HepG2 (cell line): ENCODE measurements at regions not wholly inside any gene's neighbourhood (a gene's known extent, or its start where the extent isn't known, plus 50 kb on each side); places are given as distances from the start of the nearest gene placed in this dataset.

Experiments used
- ATAC-seq: fragments of 200-7000 bp; cut with Tn5 transposase; 3 replicates; pipeline ENCODE4 v1.9.1; 2020; ENCODE audit warnings: mild to moderate bottlenecking, moderate library complexity
- BruUV-seq: library from RNA; stranded (reverse); fragments of 400-500 nt; replicated peaks from 2 replicates; lab custom pipeline; 2021; lab: Mats Ljungman, UMichigan
- CTCF ChIA-PET: fragments of 300-600 bp; formaldehyde crosslinking; extraction: SDS; loops from one replicate; lab custom pipeline; 2021; ENCODE audit warnings: low total read pairs, inconsistent platforms, low intra/inter-chr PET ratio; lab: Yijun Ruan, JAX
- POLR2A ChIA-PET: fragments of 350-600 bp; sonication (Branson Sonifier 250); formaldehyde crosslinking; loops from one replicate; lab custom pipeline; 2020; ENCODE audit warnings: antibody characterized with exemption, inconsistent platforms; lab: Yijun Ruan, JAX
- DNase-seq: peaks from one replicate; pipeline ENCODE4 v3.0.0-alpha.2; 2015; ENCODE audit warnings: low spot score
- FAIRE-seq: peaks from 3 replicates; lab custom pipeline; 2011; peaks lifted over from hg19 to GRCh38; lab: Jason Lieb, UNC
- H2AFZ ChIP-seq: one replicate; pipeline ENCODE4 v1.6.1; 2011; ENCODE audit warnings: low read length, inconsistent platforms
- H3K27ac ChIP-seq: fragments of 300-600 bp; 3 replicates; pipeline ENCODE4 v1.8.0; 2011; ENCODE audit warnings: mixed run types, mild to moderate bottlenecking, mixed read lengths, low read length, inconsistent platforms; ENCODE audit not compliant: insufficient read depth; ENCODE audit errors: extremely low read length
- H3K27me3 ChIP-seq, 2 experiments: fragments of 200-600 bp in 1 of 2; 2 replicates in 1 of 2; 3 replicates in 1 of 2; pipeline versions ENCODE4 v1.6.0 to v1.8.0; 2011; ENCODE audit warnings: low read length in 2 of 2, mild to moderate bottlenecking in 2 of 2, moderate library complexity in 2 of 2, inconsistent platforms in 1 of 2; ENCODE audit not compliant: insufficient read depth in 2 of 2, control insufficient read depth in 1 of 2
- H3K36me3 ChIP-seq, 2 experiments: fragments of 200-600 bp in 1 of 2; replicated peaks in 1 of 2; 2 replicates in 1 of 2; 3 replicates in 1 of 2; pipeline versions ENCODE4 v1.5.1 to v1.8.0; 2011; ENCODE audit warnings: low read length in 2 of 2, inconsistent platforms in 1 of 2; ENCODE audit not compliant: insufficient read depth in 2 of 2, control insufficient read depth in 1 of 2
- H3K4me1 ChIP-seq: 2 replicates; pipeline ENCODE4 v1.5.1; 2012; ENCODE audit warnings: low read length, inconsistent platforms; ENCODE audit not compliant: insufficient read depth
- H3K4me2 ChIP-seq: 2 replicates; pipeline ENCODE4 v1.6.0; 2011; ENCODE audit warnings: low read depth, low read length, inconsistent platforms
- H3K4me3 ChIP-seq, 3 experiments: fragments of 200-600 bp in 1 of 3; sonication (generic), shearing (Covaris generic) in 1 of 3; replicated peaks in 1 of 3; 2 replicates each; pipeline ENCODE4 v1.5.1; 2011 to 2016; ENCODE audit warnings: low read length in 3 of 3, inconsistent platforms in 2 of 3, low read depth in 2 of 3, mild to moderate bottlenecking in 2 of 3, control low read depth in 1 of 3, mixed read lengths in 1 of 3; ENCODE audit not compliant: insufficient read depth in 1 of 3
- H3K79me2 ChIP-seq: one replicate; pipeline ENCODE4 v1.6.1; 2011; ENCODE audit warnings: low read length, inconsistent platforms; ENCODE audit not compliant: insufficient read depth
- H3K9ac ChIP-seq: 2 replicates; pipeline ENCODE4 v1.6.0; 2011; ENCODE audit warnings: mild to moderate bottlenecking, low read depth, low read length, inconsistent platforms; ENCODE audit not compliant: insufficient read depth
- H3K9me3 ChIP-seq: 2 replicates; pipeline ENCODE4 v1.5.1; 2012; ENCODE audit warnings: mild to moderate bottlenecking, low read length
- H4K20me1 ChIP-seq: 2 replicates; pipeline ENCODE4 v1.6.0; 2011; ENCODE audit warnings: inconsistent platforms, mild to moderate bottlenecking, low read length, moderate library complexity; ENCODE audit not compliant: insufficient read depth
- FOSL2 ChIP-seq: sonication (generic); formaldehyde crosslinking; IDR thresholded peaks from 2 replicates; pipeline ENCODE4 v1.4.0; 2020; ENCODE audit warnings: missing genetic modification reagents
- RAD51 ChIP-seq: fragments of 450-650 bp; IDR thresholded peaks from 2 replicates; pipeline ENCODE4 v1.6.1; 2016; ENCODE audit warnings: borderline replicate concordance
- SIN3B ChIP-seq: fragments of 150-350 bp; IDR thresholded peaks from 2 replicates; pipeline ENCODE4 v1.6.1; 2014; ENCODE audit warnings: low read length
- SRY ChIP-seq: sonication (generic); formaldehyde crosslinking; IDR thresholded peaks from 2 replicates; pipeline ENCODE4 v1.8.0; 2022; ENCODE audit warnings: mild to moderate bottlenecking, missing genetic modification reagents
- TEAD3 ChIP-seq: optimal IDR thresholded peaks from 2 replicates; pipeline ENCODE3; 2016; ENCODE audit warnings: borderline replicate concordance
- ZNF205 ChIP-seq: IDR thresholded peaks from 2 replicates; pipeline ENCODE4 v1.6.1; 2018; ENCODE audit warnings: missing biosample characterization, missing genetic modification reagents
- ZNF546 ChIP-seq: sonication (generic); formaldehyde crosslinking; conservative IDR thresholded peaks from 2 replicates; pipeline ENCODE4 v1.8.1; 2023; ENCODE audit warnings: mild to moderate bottlenecking, missing genetic modification reagents
- WGBS: methylation state at CpG from one replicate; pipeline ENCODE4 v1.1.6; 2017; ENCODE audit warnings: low lambda C conversion rate; 5-methylcytosine and 5-hydroxymethylcytosine counted together
- in situ Hi-C: cut with HindIII; loops from 2 replicates; pipeline ENCODE4 v1.10.0; 2017; ENCODE audit warnings: low pct_unique_long_range_greater_than_20kb; ENCODE audit not compliant: extremely low pct_ligation_motif_present
- intact Hi-C: fragments of 100-400 bp; cut with micrococcal nuclease; formaldehyde crosslinking; loops from one replicate; pipeline ENCODE4 v1.10.0; 2022; ENCODE audit not compliant: unreplicated experiment
- TF ChIP-seq, protein P1 (sequence below): sonication (generic); formaldehyde crosslinking; IDR thresholded peaks from 2 replicates; pipeline ENCODE4 v1.5.0; 2020; ENCODE audit warnings: mild to moderate bottlenecking, missing genetic modification reagents
- TF ChIP-seq, protein P2 (sequence below): sonication (generic); formaldehyde crosslinking; IDR thresholded peaks from 2 replicates; pipeline ENCODE4 v1.4.0; 2020; ENCODE audit warnings: missing genetic modification reagents

DNA sequence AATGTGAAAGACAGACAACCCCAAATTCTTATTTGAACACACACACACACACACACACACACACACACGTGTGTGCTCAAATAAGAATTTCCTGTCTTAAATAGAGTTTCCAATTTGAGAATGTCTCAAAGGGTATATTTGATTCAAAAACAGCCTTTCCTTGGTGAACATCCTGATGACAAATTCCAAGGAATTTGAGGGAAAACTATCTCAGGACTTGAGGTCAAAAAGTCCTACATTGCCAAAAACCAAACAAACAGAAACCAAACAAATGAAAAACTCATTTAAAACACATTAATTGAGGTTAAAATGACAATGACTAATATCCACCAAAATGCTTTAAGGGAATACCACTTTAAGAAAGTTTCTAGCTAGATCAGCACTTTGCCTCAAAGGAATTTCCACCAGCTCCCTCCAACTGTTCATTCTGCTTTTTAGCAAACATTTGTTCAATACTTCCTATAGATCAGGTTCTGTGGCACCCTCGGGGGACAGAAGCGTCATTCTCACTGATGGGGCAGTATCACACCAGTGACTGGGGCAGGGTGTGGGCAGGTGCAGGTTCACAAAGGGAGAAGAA lies 232.1 kb upstream of the TRIB2 start (continued):
- TF ChIP-seq, protein P1, sequence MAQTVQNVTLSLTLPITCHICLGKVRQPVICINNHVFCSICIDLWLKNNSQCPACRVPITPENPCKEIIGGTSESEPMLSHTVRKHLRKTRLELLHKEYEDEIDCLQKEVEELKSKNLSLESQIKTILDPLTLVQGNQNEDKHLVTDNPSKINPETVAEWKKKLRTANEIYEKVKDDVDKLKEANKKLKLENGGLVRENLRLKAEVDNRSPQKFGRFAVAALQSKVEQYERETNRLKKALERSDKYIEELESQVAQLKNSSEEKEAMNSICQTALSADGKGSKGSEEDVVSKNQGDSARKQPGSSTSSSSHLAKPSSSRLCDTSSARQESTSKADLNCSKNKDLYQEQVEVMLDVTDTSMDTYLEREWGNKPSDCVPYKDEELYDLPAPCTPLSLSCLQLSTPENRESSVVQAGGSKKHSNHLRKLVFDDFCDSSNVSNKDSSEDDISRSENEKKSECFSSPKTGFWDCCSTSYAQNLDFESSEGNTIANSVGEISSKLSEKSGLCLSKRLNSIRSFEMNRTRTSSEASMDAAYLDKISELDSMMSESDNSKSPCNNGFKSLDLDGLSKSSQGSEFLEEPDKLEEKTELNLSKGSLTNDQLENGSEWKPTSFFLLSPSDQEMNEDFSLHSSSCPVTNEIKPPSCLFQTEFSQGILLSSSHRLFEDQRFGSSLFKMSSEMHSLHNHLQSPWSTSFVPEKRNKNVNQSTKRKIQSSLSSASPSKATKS (CRISPR knock-in tag): no peak
- TF ChIP-seq SRY: no peak
- TF ChIP-seq SIN3B: no peak

DNA sequence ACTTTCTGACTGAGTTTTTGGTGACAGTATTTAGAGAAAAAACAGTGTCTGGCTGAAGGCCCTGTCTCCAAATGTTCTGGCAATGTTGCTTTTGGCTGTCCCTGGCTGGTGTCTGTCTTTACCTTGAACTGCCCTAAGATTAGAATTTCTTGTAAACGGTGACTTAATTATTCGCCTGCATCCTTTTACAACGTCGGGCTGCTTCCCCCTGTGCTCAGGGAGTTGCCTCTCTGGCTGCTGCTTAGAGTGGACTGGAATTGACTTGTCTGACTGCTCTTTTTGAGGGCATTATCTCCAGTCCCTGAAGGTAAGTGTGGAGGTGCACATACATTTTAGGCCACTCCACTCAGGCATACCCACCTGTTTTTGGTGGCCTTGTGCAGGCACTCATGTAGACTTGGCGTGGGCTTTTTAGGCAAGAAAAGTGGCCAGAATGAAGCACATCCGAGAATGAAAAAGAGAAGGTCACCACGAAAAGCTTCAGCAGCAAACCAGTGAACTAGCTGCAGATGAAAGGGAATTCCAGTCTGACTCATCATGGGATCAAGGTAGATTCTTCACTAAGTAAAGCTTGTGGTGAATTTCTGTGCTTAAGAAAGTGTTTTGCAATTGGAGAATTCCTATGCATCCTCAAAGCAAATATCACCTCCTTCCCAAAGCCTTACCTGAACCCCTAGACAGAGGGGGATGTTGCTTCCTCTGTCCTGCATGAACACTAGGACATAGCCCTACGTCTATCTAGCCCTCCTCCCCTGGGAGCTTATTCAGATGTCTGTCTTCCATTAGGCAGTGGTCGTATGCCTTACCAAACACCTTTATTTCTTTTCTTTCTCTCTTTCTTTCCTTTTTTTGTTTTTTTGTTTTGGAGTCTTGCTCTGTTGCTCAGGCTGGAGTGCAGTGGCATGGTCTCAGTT lies 230.3 kb upstream of the TRIB2 start:
- Histone ChIP-seq H3K27me3 (no peaks in the 10 kb centered on the region), H3K27ac (no peak overlapping the region), H4K20me1 (no peaks in the 10 kb centered on the region), H3K4me2 (no peak overlapping the region), H3K4me3 (no peak overlapping the region), H3K79me2 (no peaks in the 10 kb centered on the region), H3K4me1 (no peaks in the 10 kb centered on the region), H3K9me3 (no peaks in the 10 kb centered on the region), H3K9ac (no peak overlapping the region), H3K36me3 (no peaks in the 10 kb centered on the region), H2AFZ (no peak overlapping the region)
- POLR2A ChIA-PET: no interaction called here
- intact Hi-C loops: no loop called here
- TF ChIP-seq TEAD3 (peak; percentile 16), ZNF546 (CRISPR knock-in tag) (no peak), FOSL2 (peak; percentile 72), RAD51 (no peak), ZNF205 (CRISPR knock-in tag) (no peak)
- TF ChIP-seq, protein P2, sequence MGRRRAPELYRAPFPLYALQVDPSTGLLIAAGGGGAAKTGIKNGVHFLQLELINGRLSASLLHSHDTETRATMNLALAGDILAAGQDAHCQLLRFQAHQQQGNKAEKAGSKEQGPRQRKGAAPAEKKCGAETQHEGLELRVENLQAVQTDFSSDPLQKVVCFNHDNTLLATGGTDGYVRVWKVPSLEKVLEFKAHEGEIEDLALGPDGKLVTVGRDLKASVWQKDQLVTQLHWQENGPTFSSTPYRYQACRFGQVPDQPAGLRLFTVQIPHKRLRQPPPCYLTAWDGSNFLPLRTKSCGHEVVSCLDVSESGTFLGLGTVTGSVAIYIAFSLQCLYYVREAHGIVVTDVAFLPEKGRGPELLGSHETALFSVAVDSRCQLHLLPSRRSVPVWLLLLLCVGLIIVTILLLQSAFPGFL (CRISPR knock-in tag): no peak
- CTCF ChIA-PET: no interaction called here
- FAIRE-seq (no peak), ATAC-seq (peak; percentile 49; the same call in 2 of the 3 replicates), DNase-seq (peak; percentile 29)
- no TSS peak for BruUV-seq
- WGBS: 15% methylated on average over 9 of the region's 9 CpGs
- in situ Hi-C loops: no loop called here
